WTC11 (cell line): ENCODE measurements at regions not wholly inside any gene's neighbourhood (a gene's known extent, or its start where the extent isn't known, plus 50 kb on each side); places are given as distances from the start of the nearest gene placed in this dataset.

Experiments
- ATAC-seq: fragments of 200-7000 bp; cut with Tn5 transposase; 2 replicates; pipeline ENCODE4 v1.10.0; 2021; ENCODE audit warnings: mild to moderate bottlenecking, moderate library complexity
- CTCF ChIA-PET: fragments of 300-600 bp; sonication (Branson Sonifier 250); formaldehyde crosslinking; loops from one replicate; lab custom pipeline; 2021; ENCODE audit warnings: antibody characterized with exemption; lab: Charles Lee
- POLR2A ChIA-PET: fragments of 350-600 bp; sonication (Branson Sonifier 250); formaldehyde crosslinking; loops from one replicate; lab custom pipeline; 2021; ENCODE audit warnings: antibody characterized with exemption; lab: Charles Lee
- DNase-seq: peaks from one replicate; pipeline ENCODE4 v3.0.0; 2021; ENCODE audit warnings: low spot score
- H3K27ac Mint-ChIP-seq: 2 replicates; pipeline ENCODE4 v1.8.0; 2021; ENCODE audit warnings: mixed read lengths
- H3K27me3 Mint-ChIP-seq: 2 replicates; pipeline ENCODE4 v1.8.0; 2021; ENCODE audit warnings: low read depth, mild to moderate bottlenecking, moderate library complexity, mixed read lengths
- H3K36me3 Mint-ChIP-seq: 2 replicates; pipeline ENCODE4 v1.8.0; 2021; ENCODE audit warnings: mixed read lengths
- H3K4me1 Mint-ChIP-seq: 2 replicates; pipeline ENCODE4 v1.8.0; 2022; ENCODE audit warnings: mixed read lengths
- H3K4me3 Mint-ChIP-seq: 2 replicates; pipeline ENCODE4 v1.8.0; 2021; ENCODE audit warnings: mild to moderate bottlenecking, moderate library complexity, mixed read lengths
- H3K9me3 Mint-ChIP-seq: 2 replicates; pipeline ENCODE4 v1.8.0; 2021; ENCODE audit warnings: mixed read lengths
- CREM ChIP-seq: sonication (generic); formaldehyde crosslinking; IDR thresholded peaks from 2 replicates; pipeline ENCODE4 v1.8.1; 2022; ENCODE audit warnings: mild to moderate bottlenecking, missing genetic modification reagents, moderate library complexity
- ELF4 ChIP-seq: sonication (generic); formaldehyde crosslinking; IDR thresholded peaks from 2 replicates; pipeline ENCODE4 v1.8.1; 2022; ENCODE audit warnings: low read depth, mild to moderate bottlenecking, moderate library complexity, missing genetic modification reagents
- FOXK1 ChIP-seq: sonication (generic); formaldehyde crosslinking; IDR thresholded peaks from 2 replicates; pipeline ENCODE4 v1.8.0; 2022; ENCODE audit warnings: mild to moderate bottlenecking, moderate library complexity, missing genetic modification reagents
- GTF2I ChIP-seq: fragments of 250-450 bp; sonication (Bioruptor Pico); conservative IDR thresholded peaks from 2 replicates; pipeline ENCODE4 v1.4.0; 2021; ENCODE audit warnings: mild to moderate bottlenecking
- HMGA2 ChIP-seq: fragments of 250-450 bp; sonication (Bioruptor Pico); IDR thresholded peaks from 2 replicates; pipeline ENCODE4 v1.4.0; 2021; ENCODE audit warnings: mild to moderate bottlenecking, moderate library complexity
- JAZF1 ChIP-seq: fragments of 250-450 bp; sonication (Bioruptor Pico); IDR thresholded peaks from 2 replicates; pipeline ENCODE4 v1.9.0; 2021; ENCODE audit warnings: moderate library complexity, mild to moderate bottlenecking, inconsistent platforms
- MYBL2 ChIP-seq: sonication (generic); formaldehyde crosslinking; IDR thresholded peaks from 2 replicates; pipeline ENCODE4 v1.8.1; 2023; ENCODE audit warnings: mild to moderate bottlenecking, moderate library complexity, missing genetic modification reagents
- TCF7 ChIP-seq: sonication (generic); formaldehyde crosslinking; IDR thresholded peaks from 2 replicates; pipeline ENCODE4 v1.8.0; 2022; ENCODE audit warnings: mild to moderate bottlenecking, low read depth, missing genetic modification reagents, moderate library complexity
- TP53 ChIP-seq: sonication (generic); formaldehyde crosslinking; IDR thresholded peaks from 2 replicates; pipeline ENCODE4 v1.8.1; 2023; ENCODE audit warnings: mild to moderate bottlenecking, missing genetic modification reagents
- ZNF396 ChIP-seq: fragments of 250-450 bp; sonication (Bioruptor Pico); IDR thresholded peaks from 2 replicates; pipeline ENCODE4 v1.8.0; 2021; ENCODE audit warnings: mild to moderate bottlenecking, moderate library complexity, borderline replicate concordance
- ZNF671 ChIP-seq: fragments of 250-450 bp; sonication (Bioruptor Pico); IDR thresholded peaks from 2 replicates; pipeline ENCODE4 v1.8.0; 2021; ENCODE audit warnings: mild to moderate bottlenecking
- TF ChIP-seq, protein P1 (sequence below): sonication (generic); formaldehyde crosslinking; IDR thresholded peaks from 2 replicates; pipeline ENCODE4 v1.8.1; 2022; ENCODE audit warnings: low read depth, missing genetic modification reagents, borderline replicate concordance
- TF ChIP-seq, protein P2 (sequence below): sonication (generic); formaldehyde crosslinking; IDR thresholded peaks from 2 replicates; pipeline ENCODE4 v1.8.0; 2023; ENCODE audit warnings: missing genetic modification reagents, mild to moderate bottlenecking, borderline replicate concordance
- TF ChIP-seq, protein P3 (sequence below): sonication (generic); formaldehyde crosslinking; IDR thresholded peaks from 2 replicates; pipeline ENCODE4 v1.8.1; 2023; ENCODE audit warnings: mild to moderate bottlenecking, missing genetic modification reagents
- TF ChIP-seq, protein P4 (sequence below): fragments of 250-450 bp; sonication (Bioruptor Pico); IDR thresholded peaks from 2 replicates; pipeline ENCODE4 v1.9.0; 2021; ENCODE audit warnings: moderate library complexity, mild to moderate bottlenecking, inconsistent platforms, borderline replicate concordance
- TF ChIP-seq, protein P5 (sequence below): sonication (generic); formaldehyde crosslinking; IDR thresholded peaks from 2 replicates; pipeline ENCODE4 v1.8.0; 2022; ENCODE audit warnings: mild to moderate bottlenecking, missing genetic modification reagents

DNA sequence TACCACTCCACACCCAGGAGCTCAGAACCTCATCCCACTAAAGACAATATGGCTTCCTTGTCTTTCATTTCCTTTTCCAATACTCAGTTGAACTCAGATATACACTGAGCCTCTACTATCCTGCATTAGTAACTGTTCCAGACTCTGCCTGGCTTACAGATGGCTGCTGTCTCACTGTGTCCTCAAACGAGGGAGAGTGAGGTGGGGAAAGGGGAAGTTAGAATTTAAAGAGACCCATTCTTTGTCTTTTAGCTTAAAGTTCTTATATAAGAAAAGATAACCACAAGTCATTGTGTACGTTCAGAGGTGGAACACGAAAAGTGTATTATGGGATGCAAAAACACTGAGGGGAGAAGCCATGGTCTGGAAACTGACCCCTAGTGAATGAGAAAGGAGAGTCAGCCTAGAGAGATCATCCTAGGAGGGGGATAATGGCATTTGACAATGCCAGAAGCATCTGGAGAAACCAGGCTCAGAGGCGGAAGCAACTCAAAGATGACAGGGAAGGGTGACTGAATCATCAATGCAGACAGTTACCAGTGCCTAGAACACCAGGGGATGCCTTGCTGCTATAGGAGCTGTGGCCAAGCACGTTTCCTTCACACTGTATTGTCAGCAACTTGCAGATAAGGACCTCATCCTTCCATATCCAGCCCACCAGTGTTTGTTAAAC, 170.7 kb downstream of the CYRIA start:
- ATAC-seq: no peak
- CTCF ChIA-PET: interaction anchor here (1.0 to 1.8 kb wide), 2 partner anchors 14 to 747 kb away, joined by 3 to 4 read pairs; no protein-coding TSS in a partner anchor
- Mint-ChIP-seq H3K27me3 (no peaks in the 10 kb centered on the region), H3K36me3 (no peaks in the 10 kb centered on the region), H3K4me1 (no peaks in the 10 kb centered on the region), H3K27ac (no peak overlapping the region), H3K9me3 (peaks cover 7% of the 10 kb centered on the region; the same call in 1 of the 2 replicates), H3K4me3 (no peak overlapping the region)
- TF ChIP-seq ZNF396 (CRISPR knock-in tag) (no peak), MYBL2 (CRISPR knock-in tag) (no peak), GTF2I (no peak), TP53 (CRISPR knock-in tag) (no peak), ELF4 (CRISPR knock-in tag) (no peak), FOXK1 (no peak)
- POLR2A ChIA-PET: no interaction called here
- no peak for DNase-seq

DNA sequence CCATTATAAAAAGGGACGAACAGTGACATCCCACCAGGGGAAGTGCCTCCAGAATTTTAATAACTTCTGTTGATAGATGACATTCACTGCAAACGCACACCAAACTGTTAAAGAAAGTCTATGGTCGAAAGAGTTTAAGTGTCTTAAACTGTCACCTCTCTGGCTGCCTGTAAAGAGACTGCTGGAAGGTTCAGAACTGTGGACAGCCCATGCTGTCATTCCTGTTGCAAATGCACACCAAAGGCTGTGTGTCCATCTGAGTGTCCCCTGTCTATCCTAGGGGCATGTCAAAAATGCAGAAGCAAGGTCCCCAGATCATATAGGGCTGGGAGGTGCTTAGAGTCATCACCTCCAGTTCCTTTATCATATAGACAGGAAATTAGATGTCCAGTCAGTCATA, 171.8 kb downstream of the CYRIA start:
- DNase-seq: no peak
- ChIA-PET POLR2A (no interaction called here), CTCF (no interaction called here)
- Mint-ChIP-seq H3K9me3 (peaks cover 4% of the 10 kb centered on the region; the same call in 1 of the 2 replicates), H3K4me3 (no peak overlapping the region), H3K36me3 (no peaks in the 10 kb centered on the region), H3K27me3 (no peaks in the 10 kb centered on the region), H3K4me1 (no peaks in the 10 kb centered on the region), H3K27ac (no peak overlapping the region)
- TF ChIP-seq ZNF671 (no peak), ELF4 (CRISPR knock-in tag) (no peak), HMGA2 (no peak), JAZF1 (CRISPR knock-in tag) (no peak), TCF7 (CRISPR knock-in tag) (no peak), CREM (no peak)
- TF ChIP-seq, protein P1, sequence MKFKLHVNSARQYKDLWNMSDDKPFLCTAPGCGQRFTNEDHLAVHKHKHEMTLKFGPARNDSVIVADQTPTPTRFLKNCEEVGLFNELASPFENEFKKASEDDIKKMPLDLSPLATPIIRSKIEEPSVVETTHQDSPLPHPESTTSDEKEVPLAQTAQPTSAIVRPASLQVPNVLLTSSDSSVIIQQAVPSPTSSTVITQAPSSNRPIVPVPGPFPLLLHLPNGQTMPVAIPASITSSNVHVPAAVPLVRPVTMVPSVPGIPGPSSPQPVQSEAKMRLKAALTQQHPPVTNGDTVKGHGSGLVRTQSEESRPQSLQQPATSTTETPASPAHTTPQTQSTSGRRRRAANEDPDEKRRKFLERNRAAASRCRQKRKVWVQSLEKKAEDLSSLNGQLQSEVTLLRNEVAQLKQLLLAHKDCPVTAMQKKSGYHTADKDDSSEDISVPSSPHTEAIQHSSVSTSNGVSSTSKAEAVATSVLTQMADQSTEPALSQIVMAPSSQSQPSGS (CRISPR knock-in tag): no peak
- TF ChIP-seq, protein P2, sequence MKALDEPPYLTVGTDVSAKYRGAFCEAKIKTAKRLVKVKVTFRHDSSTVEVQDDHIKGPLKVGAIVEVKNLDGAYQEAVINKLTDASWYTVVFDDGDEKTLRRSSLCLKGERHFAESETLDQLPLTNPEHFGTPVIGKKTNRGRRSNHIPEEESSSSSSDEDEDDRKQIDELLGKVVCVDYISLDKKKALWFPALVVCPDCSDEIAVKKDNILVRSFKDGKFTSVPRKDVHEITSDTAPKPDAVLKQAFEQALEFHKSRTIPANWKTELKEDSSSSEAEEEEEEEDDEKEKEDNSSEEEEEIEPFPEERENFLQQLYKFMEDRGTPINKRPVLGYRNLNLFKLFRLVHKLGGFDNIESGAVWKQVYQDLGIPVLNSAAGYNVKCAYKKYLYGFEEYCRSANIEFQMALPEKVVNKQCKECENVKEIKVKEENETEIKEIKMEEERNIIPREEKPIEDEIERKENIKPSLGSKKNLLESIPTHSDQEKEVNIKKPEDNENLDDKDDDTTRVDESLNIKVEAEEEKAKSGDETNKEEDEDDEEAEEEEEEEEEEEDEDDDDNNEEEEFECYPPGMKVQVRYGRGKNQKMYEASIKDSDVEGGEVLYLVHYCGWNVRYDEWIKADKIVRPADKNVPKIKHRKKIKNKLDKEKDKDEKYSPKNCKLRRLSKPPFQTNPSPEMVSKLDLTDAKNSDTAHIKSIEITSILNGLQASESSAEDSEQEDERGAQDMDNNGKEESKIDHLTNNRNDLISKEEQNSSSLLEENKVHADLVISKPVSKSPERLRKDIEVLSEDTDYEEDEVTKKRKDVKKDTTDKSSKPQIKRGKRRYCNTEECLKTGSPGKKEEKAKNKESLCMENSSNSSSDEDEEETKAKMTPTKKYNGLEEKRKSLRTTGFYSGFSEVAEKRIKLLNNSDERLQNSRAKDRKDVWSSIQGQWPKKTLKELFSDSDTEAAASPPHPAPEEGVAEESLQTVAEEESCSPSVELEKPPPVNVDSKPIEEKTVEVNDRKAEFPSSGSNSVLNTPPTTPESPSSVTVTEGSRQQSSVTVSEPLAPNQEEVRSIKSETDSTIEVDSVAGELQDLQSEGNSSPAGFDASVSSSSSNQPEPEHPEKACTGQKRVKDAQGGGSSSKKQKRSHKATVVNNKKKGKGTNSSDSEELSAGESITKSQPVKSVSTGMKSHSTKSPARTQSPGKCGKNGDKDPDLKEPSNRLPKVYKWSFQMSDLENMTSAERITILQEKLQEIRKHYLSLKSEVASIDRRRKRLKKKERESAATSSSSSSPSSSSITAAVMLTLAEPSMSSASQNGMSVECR (CRISPR knock-in tag): no peak
- TF ChIP-seq, protein P3, sequence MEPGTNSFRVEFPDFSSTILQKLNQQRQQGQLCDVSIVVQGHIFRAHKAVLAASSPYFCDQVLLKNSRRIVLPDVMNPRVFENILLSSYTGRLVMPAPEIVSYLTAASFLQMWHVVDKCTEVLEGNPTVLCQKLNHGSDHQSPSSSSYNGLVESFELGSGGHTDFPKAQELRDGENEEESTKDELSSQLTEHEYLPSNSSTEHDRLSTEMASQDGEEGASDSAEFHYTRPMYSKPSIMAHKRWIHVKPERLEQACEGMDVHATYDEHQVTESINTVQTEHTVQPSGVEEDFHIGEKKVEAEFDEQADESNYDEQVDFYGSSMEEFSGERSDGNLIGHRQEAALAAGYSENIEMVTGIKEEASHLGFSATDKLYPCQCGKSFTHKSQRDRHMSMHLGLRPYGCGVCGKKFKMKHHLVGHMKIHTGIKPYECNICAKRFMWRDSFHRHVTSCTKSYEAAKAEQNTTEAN: no peak
- TF ChIP-seq, protein P4, sequence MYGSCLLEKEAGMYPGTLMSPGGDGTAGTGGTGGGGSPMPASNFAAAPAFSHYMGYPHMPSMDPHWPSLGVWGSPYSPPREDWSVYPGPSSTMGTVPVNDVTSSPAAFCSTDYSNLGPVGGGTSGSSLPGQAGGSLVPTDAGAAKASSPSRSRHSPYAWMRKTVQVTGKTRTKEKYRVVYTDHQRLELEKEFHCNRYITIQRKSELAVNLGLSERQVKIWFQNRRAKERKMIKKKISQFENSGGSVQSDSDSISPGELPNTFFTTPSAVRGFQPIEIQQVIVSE (CRISPR knock-in tag): no peak
- TF ChIP-seq, protein P5, sequence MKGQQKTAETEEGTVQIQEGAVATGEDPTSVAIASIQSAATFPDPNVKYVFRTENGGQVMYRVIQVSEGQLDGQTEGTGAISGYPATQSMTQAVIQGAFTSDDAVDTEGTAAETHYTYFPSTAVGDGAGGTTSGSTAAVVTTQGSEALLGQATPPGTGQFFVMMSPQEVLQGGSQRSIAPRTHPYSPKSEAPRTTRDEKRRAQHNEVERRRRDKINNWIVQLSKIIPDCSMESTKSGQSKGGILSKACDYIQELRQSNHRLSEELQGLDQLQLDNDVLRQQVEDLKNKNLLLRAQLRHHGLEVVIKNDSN: no peak
- ATAC-seq: no peak
